ENCODE measurements at regions not wholly inside any gene's neighbourhood (a gene's known extent, or its start where the extent isn't known, plus 50 kb on each side); places are given as distances from the start of the nearest gene placed in this dataset.
A peak's percentile ranks its signal among the peaks of the same experiment; 100 is the strongest.
"Not testable (repeated sequence)": the region's sequence is repeated elsewhere in the genome, so short reads cannot be mapped to it uniquely, and the experiment has no call there.

GRCh38 chr2:111412841-111413650 is 292.3 kb downstream of the BCL2L11 start:
- H3K4me2 ChIP-seq; H3K36me3 ChIP-seq (replicated peaks in 1 of 2; ENCODE audit: control insufficient read depth in 1 of 2, insufficient read depth in 2 of 2, low read length in 1 of 2); H3K4me1 ChIP-seq (ENCODE audit: control insufficient read depth in 1 of 2, insufficient read depth in 2 of 2, low read depth in 1 of 2, low read length in 1 of 2); POLR2A ChIA-PET; H3K9ac ChIP-seq; H3K4me3 ChIP-seq (ENCODE audit: low read depth in 2 of 2, low read length in 1 of 2); CTCF ChIA-PET; H3F3A ChIP-seq (replicated peaks; ENCODE audit: insufficient read depth); H3K27ac ChIP-seq (ENCODE audit: low read depth in 2 of 2, low read length in 1 of 2); H3K27me3 ChIP-seq (ENCODE audit: insufficient read depth); H3K9me3 ChIP-seq; DNase-seq; H3K9me2 ChIP-seq; H2AFZ ChIP-seq (ENCODE audit: low read depth): not testable (repeated sequence)
- H3K79me2 ChIP-seq (ENCODE audit: insufficient read depth) = peaks cover 24% of the 10 kb centered on the region; the same call in 1 of the 2 replicates
- H4K20me1 ChIP-seq (ENCODE audit: insufficient read depth) = peaks cover 21% of the 10 kb centered on the region
- 95% methylated on average over 11 of the region's 12 CpGs for WGBS (ENCODE audit: low lambda C conversion rate)

GRCh38 chr2:111413950-111414349 is 293.2 kb downstream of the BCL2L11 start:
- POLR2A ChIA-PET; DNase-seq; H3K27ac ChIP-seq (ENCODE audit: low read depth in 2 of 2, low read length in 1 of 2); H3K9me2 ChIP-seq; H2AFZ ChIP-seq (ENCODE audit: low read depth); H3K36me3 ChIP-seq (replicated peaks in 1 of 2; ENCODE audit: control insufficient read depth in 1 of 2, insufficient read depth in 2 of 2, low read length in 1 of 2); H3K4me3 ChIP-seq (ENCODE audit: low read depth in 2 of 2, low read length in 1 of 2); CTCF ChIA-PET; H3K9ac ChIP-seq; H3K27me3 ChIP-seq (ENCODE audit: insufficient read depth); H3K4me2 ChIP-seq; H3K4me1 ChIP-seq (ENCODE audit: control insufficient read depth in 1 of 2, insufficient read depth in 2 of 2, low read depth in 1 of 2, low read length in 1 of 2); H3F3A ChIP-seq (replicated peaks; ENCODE audit: insufficient read depth); H3K9me3 ChIP-seq: not testable (repeated sequence)
- H3K79me2 ChIP-seq (ENCODE audit: insufficient read depth) = peaks cover 30% of the 10 kb centered on the region; the same call in 1 of the 2 replicates
- WGBS (ENCODE audit: low lambda C conversion rate) = 92% methylated on average over 4 of the region's 5 CpGs
- peaks cover 29% of the 10 kb centered on the region for H4K20me1 ChIP-seq (ENCODE audit: insufficient read depth)

GRCh38 chr2:111415765-111416743 is 295.3 kb downstream of the BCL2L11 start:
- POLR2A ChIA-PET; H3K9me2 ChIP-seq; H3K4me1 ChIP-seq (ENCODE audit: control insufficient read depth in 1 of 2, insufficient read depth in 2 of 2, low read depth in 1 of 2, low read length in 1 of 2); H3K27me3 ChIP-seq (ENCODE audit: insufficient read depth); H3F3A ChIP-seq (replicated peaks; ENCODE audit: insufficient read depth); DNase-seq; H3K36me3 ChIP-seq (replicated peaks in 1 of 2; ENCODE audit: control insufficient read depth in 1 of 2, insufficient read depth in 2 of 2, low read length in 1 of 2); H3K27ac ChIP-seq (ENCODE audit: low read depth in 2 of 2, low read length in 1 of 2); H2AFZ ChIP-seq (ENCODE audit: low read depth); H3K9me3 ChIP-seq; CTCF ChIA-PET; H3K4me3 ChIP-seq (ENCODE audit: low read depth in 2 of 2, low read length in 1 of 2); H3K4me2 ChIP-seq; H3K9ac ChIP-seq: not testable (repeated sequence)
- 88% methylated on average over 15 of the region's 24 CpGs for WGBS (ENCODE audit: low lambda C conversion rate)
- Histone ChIP-seq H4K20me1 (ENCODE audit: insufficient read depth) (peaks cover 43% of the 10 kb centered on the region), H3K79me2 (ENCODE audit: insufficient read depth) (peaks cover 37% of the 10 kb centered on the region; the same call in 1 of the 2 replicates)

GRCh38 chr2:111417026-111417425 is 296.3 kb downstream of the BCL2L11 start:
- CTCF ChIA-PET; H3K4me1 ChIP-seq (ENCODE audit: control insufficient read depth in 1 of 2, insufficient read depth in 2 of 2, low read depth in 1 of 2, low read length in 1 of 2); H3K4me2 ChIP-seq; H3K9me3 ChIP-seq; H3K9ac ChIP-seq; H3K27ac ChIP-seq (ENCODE audit: low read depth in 2 of 2, low read length in 1 of 2); H3K36me3 ChIP-seq (replicated peaks in 1 of 2; ENCODE audit: control insufficient read depth in 1 of 2, insufficient read depth in 2 of 2, low read length in 1 of 2); H3K9me2 ChIP-seq; DNase-seq; H3F3A ChIP-seq (replicated peaks; ENCODE audit: insufficient read depth); POLR2A ChIA-PET; H3K4me3 ChIP-seq (ENCODE audit: low read depth in 2 of 2, low read length in 1 of 2); H2AFZ ChIP-seq (ENCODE audit: low read depth); H3K27me3 ChIP-seq (ENCODE audit: insufficient read depth): not testable (repeated sequence)
- Histone ChIP-seq H3K79me2 (ENCODE audit: insufficient read depth) (peaks cover 38% of the 10 kb centered on the region), H4K20me1 (ENCODE audit: insufficient read depth) (peaks cover 49% of the 10 kb centered on the region)

- H3K4me1 ChIP-seq (ENCODE audit: control insufficient read depth in 1 of 2, insufficient read depth in 2 of 2, low read depth in 1 of 2, low read length in 1 of 2); H3K9me2 ChIP-seq; H3K9me3 ChIP-seq; H2AFZ ChIP-seq (ENCODE audit: low read depth); POLR2A ChIA-PET; H3K27ac ChIP-seq (ENCODE audit: low read depth in 2 of 2, low read length in 1 of 2); H3F3A ChIP-seq (replicated peaks; ENCODE audit: insufficient read depth); H3K4me3 ChIP-seq (ENCODE audit: low read depth in 2 of 2, low read length in 1 of 2); H3K36me3 ChIP-seq (replicated peaks in 1 of 2; ENCODE audit: control insufficient read depth in 1 of 2, insufficient read depth in 2 of 2, low read length in 1 of 2); H3K9ac ChIP-seq; H3K4me2 ChIP-seq; CTCF ChIA-PET; H3K27me3 ChIP-seq (ENCODE audit: insufficient read depth): not testable (repeated sequence)
- Histone ChIP-seq H4K20me1 (ENCODE audit: insufficient read depth) (peaks cover 54% of the 10 kb centered on the region), H3K79me2 (ENCODE audit: insufficient read depth) (peaks cover 45% of the 10 kb centered on the region)
- 63% methylated on average over 4 of the region's 6 CpGs for WGBS (ENCODE audit: low lambda C conversion rate)
- DNase-seq = peak; percentile 14
These were observed 297.6 kb downstream of the BCL2L11 start for GRCh38 chr2:111418091-111418875.

GRCh38 chr2:111420074-111420473 is 299.4 kb downstream of the BCL2L11 start:
- H3K36me3 ChIP-seq (replicated peaks in 1 of 2; ENCODE audit: control insufficient read depth in 1 of 2, insufficient read depth in 2 of 2, low read length in 1 of 2); H3K9me2 ChIP-seq; H3K9me3 ChIP-seq; H2AFZ ChIP-seq (ENCODE audit: low read depth); H3K4me1 ChIP-seq (ENCODE audit: control insufficient read depth in 1 of 2, insufficient read depth in 2 of 2, low read depth in 1 of 2, low read length in 1 of 2); POLR2A ChIA-PET; H3K4me3 ChIP-seq (ENCODE audit: low read depth in 2 of 2, low read length in 1 of 2); CTCF ChIA-PET; H3K9ac ChIP-seq; H3K4me2 ChIP-seq; H3F3A ChIP-seq (replicated peaks; ENCODE audit: insufficient read depth); H3K27me3 ChIP-seq (ENCODE audit: insufficient read depth); DNase-seq; H3K27ac ChIP-seq (ENCODE audit: low read depth in 2 of 2, low read length in 1 of 2): not testable (repeated sequence)
- peaks cover 43% of the 10 kb centered on the region for H3K79me2 ChIP-seq (ENCODE audit: insufficient read depth)
- peaks cover 54% of the 10 kb centered on the region for H4K20me1 ChIP-seq (ENCODE audit: insufficient read depth)
- WGBS (ENCODE audit: low lambda C conversion rate) = 86% methylated on average over 6 of the region's 6 CpGs
